ENCODE measurements at regions not wholly inside any gene's neighbourhood (a gene's known extent, or its start where the extent isn't known, plus 50 kb on each side); places are given as distances from the start of the nearest gene placed in this dataset.

GRCh38 chrY:7837046-7837445 is 925.5 kb upstream of the AMELY start:
- no peak for TF ChIP-seq CTCF (IDR thresholded peaks at IDR 0.05)
- no peak for TF ChIP-seq POLR2A (IDR thresholded peaks at IDR 0.05)

Data from breast epithelium (tissue), 3 donors.